ENCODE measurements at regions not wholly inside any gene's neighbourhood (a gene's known extent, or its start where the extent isn't known, plus 50 kb on each side); places are given as distances from the start of the nearest gene placed in this dataset.

DNA sequence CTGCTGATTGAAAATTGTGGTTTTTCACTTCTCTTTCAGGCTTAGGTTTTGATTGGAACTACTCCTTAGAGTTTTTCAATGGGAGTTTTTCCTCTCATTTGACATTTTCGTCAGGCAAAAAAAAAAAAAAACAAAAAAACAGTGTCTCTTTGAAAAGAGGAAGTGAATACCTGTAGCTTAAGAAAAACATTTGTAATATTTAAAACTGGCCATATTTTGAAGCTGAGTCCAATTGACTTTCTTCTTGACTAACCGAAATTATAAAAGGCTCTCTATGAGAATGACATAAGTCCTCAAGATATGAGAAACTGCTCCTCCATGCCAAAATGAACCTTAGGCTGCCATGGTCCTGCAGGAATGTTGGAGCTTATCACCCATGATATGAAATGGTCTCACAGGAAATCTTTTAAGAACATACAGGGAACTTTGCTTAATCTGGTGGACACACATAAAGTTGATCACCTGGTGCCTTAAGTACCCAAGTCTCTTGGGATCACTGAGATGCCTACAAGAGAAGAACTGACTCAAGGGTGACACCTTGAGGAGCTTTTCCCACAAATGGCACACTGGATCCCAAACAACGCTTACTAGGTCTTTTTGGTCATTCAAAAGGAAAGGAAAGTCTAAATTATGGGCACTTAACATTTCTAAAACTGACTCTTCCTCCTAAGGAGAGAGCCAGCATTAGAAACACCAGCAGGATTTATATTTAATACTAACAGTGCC lies 263.4 kb downstream of the CDC14C start:
- Histone ChIP-seq H3K4me3 (ENCODE audit: low read length, poor library complexity, severe bottlenecking) (no peak overlapping the region), H3K27me3 (ENCODE audit: insufficient read depth, low read length, poor library complexity, severe bottlenecking) (no peaks in the 10 kb centered on the region), H3K79me2 (ENCODE audit: insufficient read depth, low read length) (no peaks in the 10 kb centered on the region), H4K20me1 (ENCODE audit: insufficient read depth, low read length, poor library complexity, severe bottlenecking) (no peaks in the 10 kb centered on the region), H3K4me2 (ENCODE audit: low read depth, low read length, poor library complexity, severe bottlenecking) (no peak overlapping the region), H3K9me2 (replicated peaks; ENCODE audit: low read depth, low read length) (no peaks in the 10 kb centered on the region), H2AFZ (ENCODE audit: low read length) (no peak overlapping the region), H3K4me1 (ENCODE audit: insufficient read depth, low read length, poor library complexity, severe bottlenecking) (no peaks in the 10 kb centered on the region), H3K9ac (ENCODE audit: low read depth, low read length, poor library complexity, severe bottlenecking) (no peak overlapping the region), H3K36me3 (ENCODE audit: insufficient read depth, low read length) (no peaks in the 10 kb centered on the region), H3F3A (ENCODE audit: low read depth) (no peaks in the 10 kb centered on the region), H3K9me3 (ENCODE audit: insufficient read depth, low read depth, low read length) (no peaks in the 10 kb centered on the region)
- TF ChIP-seq CTCF (conservative IDR thresholded peaks at IDR 0.05; ENCODE audit: low read length) (peak; percentile 32), EZH2phosphoT487 (IDR thresholded peaks at IDR 0.05; ENCODE audit: borderline replicate concordance) (no peak)

DNA sequence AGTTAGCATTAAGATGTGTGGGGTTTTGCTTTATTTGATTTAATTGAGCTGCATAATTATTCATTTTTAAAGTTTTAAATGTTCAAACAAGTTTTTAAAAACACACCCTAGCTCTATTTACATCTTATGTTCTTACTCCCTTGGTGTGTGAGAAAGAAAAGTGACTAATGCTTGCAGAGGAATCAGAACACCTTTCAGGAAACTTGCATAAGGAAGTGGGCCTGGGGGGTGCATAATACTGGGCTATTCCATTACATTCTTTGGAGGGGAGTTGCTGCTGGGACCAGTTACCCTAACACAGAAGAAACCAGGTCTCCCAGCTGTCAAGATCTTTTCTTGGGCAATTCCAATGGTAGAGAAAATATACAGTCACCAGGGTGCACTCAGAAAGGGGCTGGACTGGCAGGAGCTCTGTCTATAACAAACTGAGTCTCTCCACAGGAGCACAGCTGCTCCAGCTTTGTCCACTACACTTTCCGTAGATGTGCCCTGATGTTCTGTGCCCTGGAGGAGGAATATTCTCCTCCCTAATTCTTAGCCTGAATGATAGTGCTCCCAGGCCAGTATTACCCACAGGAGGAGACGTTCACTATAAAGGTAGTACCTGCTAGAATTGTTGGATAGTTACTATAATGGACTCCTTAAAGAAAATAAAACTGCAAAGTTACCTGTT lies 304.2 kb downstream of the CDC14C start:
- no peaks in the 10 kb centered on the region for H4K20me1 ChIP-seq (ENCODE audit: insufficient read depth, low read length, poor library complexity, severe bottlenecking)
- TF ChIP-seq EZH2phosphoT487 (IDR thresholded peaks at IDR 0.05; ENCODE audit: borderline replicate concordance): no peak
- no peak for TF ChIP-seq CTCF (conservative IDR thresholded peaks at IDR 0.05; ENCODE audit: low read length)
- no peaks in the 10 kb centered on the region for H3K36me3 ChIP-seq (ENCODE audit: insufficient read depth, low read length)
- H3K79me2 ChIP-seq (ENCODE audit: insufficient read depth, low read length): no peaks in the 10 kb centered on the region
- no peak overlapping the region for H3K9ac ChIP-seq (ENCODE audit: low read depth, low read length, poor library complexity, severe bottlenecking)
- no peaks in the 10 kb centered on the region for H3K4me1 ChIP-seq (ENCODE audit: insufficient read depth, low read length, poor library complexity, severe bottlenecking)
- H3K4me3 ChIP-seq (ENCODE audit: low read length, poor library complexity, severe bottlenecking): no peak overlapping the region
- H3F3A ChIP-seq (ENCODE audit: low read depth): no peaks in the 10 kb centered on the region
- H3K27me3 ChIP-seq (ENCODE audit: insufficient read depth, low read length, poor library complexity, severe bottlenecking): no peaks in the 10 kb centered on the region
- H3K9me3 ChIP-seq (ENCODE audit: insufficient read depth, low read depth, low read length): no peaks in the 10 kb centered on the region
- H2AFZ ChIP-seq (ENCODE audit: low read length): no peak overlapping the region
- no peaks in the 10 kb centered on the region for H3K9me2 ChIP-seq (replicated peaks; ENCODE audit: low read depth, low read length)
- no peak overlapping the region for H3K4me2 ChIP-seq (ENCODE audit: low read depth, low read length, poor library complexity, severe bottlenecking)

- TF ChIP-seq CTCF (conservative IDR thresholded peaks at IDR 0.05; ENCODE audit: low read length): no peak
- TF ChIP-seq EZH2phosphoT487 (IDR thresholded peaks at IDR 0.05; ENCODE audit: borderline replicate concordance): no peak
- Histone ChIP-seq H3K27me3 (ENCODE audit: insufficient read depth, low read length, poor library complexity, severe bottlenecking) (no peaks in the 10 kb centered on the region), H3K9me3 (ENCODE audit: insufficient read depth, low read depth, low read length) (no peaks in the 10 kb centered on the region), H4K20me1 (ENCODE audit: insufficient read depth, low read length, poor library complexity, severe bottlenecking) (no peaks in the 10 kb centered on the region), H3K9ac (ENCODE audit: low read depth, low read length, poor library complexity, severe bottlenecking) (no peak overlapping the region), H3K4me3 (ENCODE audit: low read length, poor library complexity, severe bottlenecking) (no peak overlapping the region), H3K4me2 (ENCODE audit: low read depth, low read length, poor library complexity, severe bottlenecking) (no peak overlapping the region), H3K4me1 (ENCODE audit: insufficient read depth, low read length, poor library complexity, severe bottlenecking) (no peaks in the 10 kb centered on the region), H3F3A (ENCODE audit: low read depth) (no peaks in the 10 kb centered on the region), H3K79me2 (ENCODE audit: insufficient read depth, low read length) (no peaks in the 10 kb centered on the region), H3K36me3 (ENCODE audit: insufficient read depth, low read length) (no peaks in the 10 kb centered on the region), H2AFZ (ENCODE audit: low read length) (no peak overlapping the region), H3K9me2 (replicated peaks; ENCODE audit: low read depth, low read length) (no peaks in the 10 kb centered on the region)
Observed at GRCh38 chr7:49229246-49229645, 304.9 kb downstream of the CDC14C start.

All from Loucy (cell line).